Body of pancreas (tissue), 4 donors: ENCODE measurements at regions not wholly inside any gene's neighbourhood (a gene's known extent, or its start where the extent isn't known, plus 50 kb on each side); places are given as distances from the start of the nearest gene placed in this dataset.
"Not testable (repeated sequence)": the region's sequence is repeated elsewhere in the genome, so short reads cannot be mapped to it uniquely, and the experiment has no call there.

ENCODE experiments used
- ATAC-seq: fragments of 150-250 bp; one replicate; pipeline ENCODE4 v1.9.1; 2016
- DNase-seq, 4 donors: peaks; one replicate each; pipeline ENCODE4 v3.0.0-alpha.2; 2019
- H3K27ac ChIP-seq, 4 donors: fragments of 200-600 bp; sonication (generic); 1 replicate in 3 of 4; 2 replicates in 1 of 4; pipeline versions ENCODE4 v1.5.1 to v1.6.1; 2016 to 2019; ENCODE audit warnings: mild to moderate bottlenecking in 1 of 4, mixed read lengths in 1 of 4, moderate library complexity in 1 of 4
- H3K27me3 ChIP-seq, 2 donors: fragments of 200-600 bp; sonication (generic); one replicate each; pipeline ENCODE4 v1.6.0; 2016; ENCODE audit warnings: mild to moderate bottlenecking in 1 of 2
- H3K36me3 ChIP-seq, 2 donors: fragments of 200-600 bp; sonication (generic); replicated peaks in 1 of 2; 2 replicates each; pipeline ENCODE4 v1.5.1; 2016; ENCODE audit warnings: low read depth in 2 of 2; ENCODE audit not compliant: insufficient read depth in 1 of 2
- H3K4me1 ChIP-seq: fragments of 200-600 bp; sonication (generic); one replicate; pipeline ENCODE4 v1.6.0; 2016
- H3K4me3 ChIP-seq, 2 donors: fragments of 200-600 bp; sonication (generic); 1 replicate in 1 of 2; 2 replicates in 1 of 2; pipeline ENCODE4 v1.5.1; 2016 to 2019
- H3K9me3 ChIP-seq, 3 donors: fragments of 200-600 bp; sonication (generic); 1 replicate in 2 of 3; 2 replicates in 1 of 3; pipeline ENCODE4 v1.5.1; 2016
- POLR2A ChIP-seq, 3 donors: fragments of 450-650 bp; IDR thresholded peaks; one replicate each; pipeline ENCODE4 v1.6.1; 2016; ENCODE audit warnings: antibody characterized with exemption in 3 of 3, mild to moderate bottlenecking in 2 of 3
- WGBS, 2 donors: methylation state at CpG; one replicate each; pipeline ENCODE4 v1.1.5; 2017; 5-methylcytosine and 5-hydroxymethylcytosine counted together
- intact Hi-C: fragments of 100-400 bp; cut with DNase I; formaldehyde crosslinking; loops from one replicate; pipeline ENCODE4 v1.15.1; 2023
- TF ChIP-seq, protein P1 (sequence below), 7 experiments: fragments of 450-650 bp in 4 of 7; fragments of 200-600 bp in 3 of 7; sonication (generic) in 3 of 7; IDR thresholded peaks; one replicate each; pipeline ENCODE4 v1.5.1; 2016 to 2019; ENCODE audit warnings: antibody characterized with exemption in 7 of 7

DNA sequence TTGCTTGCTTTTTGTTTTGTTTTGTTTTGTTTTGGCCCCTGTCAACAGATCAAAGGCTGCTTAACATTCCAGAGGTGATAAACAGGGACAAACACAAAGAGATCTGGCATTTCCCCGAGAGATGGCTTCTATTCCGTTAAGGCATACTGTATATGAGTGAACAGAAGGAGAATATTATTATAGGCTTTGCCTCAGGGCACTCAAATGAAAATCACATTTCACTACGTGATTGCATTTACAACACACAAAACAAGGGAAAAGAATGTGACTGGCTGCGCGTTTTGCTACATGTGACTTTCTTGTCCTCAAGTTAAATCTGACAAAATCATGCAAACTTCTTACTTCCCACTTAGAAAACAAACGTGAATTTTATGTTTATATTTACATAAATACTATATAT, 1037.9 kb upstream of the DDX18 start:
- H3K27ac ChIP-seq, result no peak overlapping the region
- TF ChIP-seq POLR2A (IDR thresholded peaks at IDR 0.05), result no peak
- TF ChIP-seq, protein P1, sequence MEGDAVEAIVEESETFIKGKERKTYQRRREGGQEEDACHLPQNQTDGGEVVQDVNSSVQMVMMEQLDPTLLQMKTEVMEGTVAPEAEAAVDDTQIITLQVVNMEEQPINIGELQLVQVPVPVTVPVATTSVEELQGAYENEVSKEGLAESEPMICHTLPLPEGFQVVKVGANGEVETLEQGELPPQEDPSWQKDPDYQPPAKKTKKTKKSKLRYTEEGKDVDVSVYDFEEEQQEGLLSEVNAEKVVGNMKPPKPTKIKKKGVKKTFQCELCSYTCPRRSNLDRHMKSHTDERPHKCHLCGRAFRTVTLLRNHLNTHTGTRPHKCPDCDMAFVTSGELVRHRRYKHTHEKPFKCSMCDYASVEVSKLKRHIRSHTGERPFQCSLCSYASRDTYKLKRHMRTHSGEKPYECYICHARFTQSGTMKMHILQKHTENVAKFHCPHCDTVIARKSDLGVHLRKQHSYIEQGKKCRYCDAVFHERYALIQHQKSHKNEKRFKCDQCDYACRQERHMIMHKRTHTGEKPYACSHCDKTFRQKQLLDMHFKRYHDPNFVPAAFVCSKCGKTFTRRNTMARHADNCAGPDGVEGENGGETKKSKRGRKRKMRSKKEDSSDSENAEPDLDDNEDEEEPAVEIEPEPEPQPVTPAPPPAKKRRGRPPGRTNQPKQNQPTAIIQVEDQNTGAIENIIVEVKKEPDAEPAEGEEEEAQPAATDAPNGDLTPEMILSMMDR (IDR thresholded peaks at IDR 0.05), result no peak
- intact Hi-C loops, result no loop called here
- no peaks in the 10 kb centered on the region for H3K36me3 ChIP-seq
- no peak for ATAC-seq
- 63 to 65% methylated on average over 6 of the region's 6 CpGs for WGBS, 2 donors
- DNase-seq, result no peak
- H3K9me3 ChIP-seq, result no peaks in the 10 kb centered on the region
- no peaks in the 10 kb centered on the region for H3K27me3 ChIP-seq
- H3K4me3 ChIP-seq, result no peak overlapping the region
- no peaks in the 10 kb centered on the region for H3K4me1 ChIP-seq

DNA sequence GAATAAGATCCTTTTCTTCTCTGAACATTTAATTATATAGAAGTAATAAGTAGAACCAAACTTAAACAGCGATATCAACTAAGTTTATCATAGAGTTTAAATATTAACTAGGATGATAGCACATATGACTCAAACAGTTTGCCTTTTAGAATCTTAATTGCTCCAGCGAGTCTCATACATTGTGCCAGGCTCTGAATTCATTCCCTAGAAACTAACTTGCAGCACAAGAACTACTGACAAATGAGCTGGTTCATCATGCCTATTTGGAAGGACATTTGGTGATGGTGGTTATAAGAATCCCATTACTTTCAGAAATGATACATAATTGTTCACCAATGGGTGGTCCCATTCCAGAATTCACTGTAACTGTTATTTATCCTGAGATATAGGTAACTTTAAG, 1026.6 kb upstream of the DDX18 start:
- DNase-seq (no peak), ATAC-seq (no peak)
- no peaks in the 10 kb centered on the region for H3K4me1 ChIP-seq
- intact Hi-C loops, result no loop called here
- no peak overlapping the region for H3K27ac ChIP-seq
- WGBS, 2 donors, result 17 to 19% methylated on average over 2 of the region's 2 CpGs
- no peak overlapping the region for H3K4me3 ChIP-seq
- no peaks in the 10 kb centered on the region for H3K27me3 ChIP-seq
- TF ChIP-seq POLR2A (IDR thresholded peaks at IDR 0.05), result no peak
- TF ChIP-seq, protein P1 (IDR thresholded peaks at IDR 0.05), result no peak
- H3K36me3 ChIP-seq, result no peaks in the 10 kb centered on the region
- H3K9me3 ChIP-seq, result no peaks in the 10 kb centered on the region

DNA sequence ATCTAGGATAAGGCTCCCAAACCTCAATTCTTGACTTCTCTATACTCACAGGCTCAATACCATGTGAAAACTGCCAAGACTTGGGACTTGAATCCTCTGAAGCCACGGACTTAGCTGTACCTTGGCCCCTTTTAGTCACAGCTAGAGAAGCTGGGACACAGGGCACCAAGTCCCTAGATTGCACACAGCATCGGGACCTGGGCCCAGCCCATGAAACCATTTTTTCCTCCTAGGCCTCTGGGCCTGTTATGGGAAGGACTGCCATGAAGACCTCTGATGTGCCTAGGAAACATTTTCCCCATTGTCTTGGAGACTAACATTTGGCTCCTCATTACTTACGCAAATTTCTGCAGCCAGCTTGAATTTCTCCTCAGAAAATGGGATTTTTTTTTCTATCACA, 1011.8 kb upstream of the DDX18 start:
- DNase-seq (no peak), ATAC-seq (no peak)
- Histone ChIP-seq H3K36me3 (no peaks in the 10 kb centered on the region), H3K4me3 (no peak overlapping the region), H3K27me3 (no peaks in the 10 kb centered on the region), H3K4me1 (no peaks in the 10 kb centered on the region), H3K27ac (no peak overlapping the region), H3K9me3 (peaks cover 0 to 9% (median 0%) of the 10 kb centered on the region in 3 donors)
- TF ChIP-seq POLR2A (IDR thresholded peaks at IDR 0.05), result no peak
- TF ChIP-seq, protein P1 (IDR thresholded peaks at IDR 0.05), result no peak
- 58 to 60% methylated on average over 3 of the region's 3 CpGs for WGBS, 2 donors
- intact Hi-C loops, result no loop called here

DNA sequence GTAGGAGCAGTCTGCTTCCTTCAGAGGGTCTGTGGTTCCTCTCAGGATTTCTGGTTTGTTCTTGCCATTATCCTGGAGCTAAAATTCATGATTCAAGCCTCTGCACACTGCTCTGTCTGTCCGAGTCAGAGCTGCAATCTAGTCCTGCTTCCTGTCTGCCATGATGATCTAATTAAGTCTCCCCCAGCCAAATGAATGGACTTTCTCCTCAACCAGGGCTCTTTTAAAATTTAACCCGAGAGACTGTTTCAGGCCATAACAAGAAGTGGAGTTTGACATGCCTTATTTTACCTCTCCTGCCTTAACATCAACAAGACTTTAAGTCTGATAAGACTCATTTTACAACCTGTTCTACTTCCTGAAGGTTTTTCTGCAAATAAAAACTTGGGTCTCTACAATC, 1009.6 kb upstream of the DDX18 start:
- no peak overlapping the region for H3K27ac ChIP-seq
- no peak overlapping the region for H3K4me3 ChIP-seq
- WGBS, 2 donors, result 39 to 41% methylated on average over 2 of the region's 2 CpGs
- no peaks in the 10 kb centered on the region for H3K36me3 ChIP-seq
- intact Hi-C loops, result no loop called here
- ATAC-seq, result no peak
- H3K27me3 ChIP-seq, result no peaks in the 10 kb centered on the region
- no peak for DNase-seq
- no peak for TF ChIP-seq POLR2A (IDR thresholded peaks at IDR 0.05)
- TF ChIP-seq, protein P1 (IDR thresholded peaks at IDR 0.05), result no peak
- peaks cover 0 to 9% (median 0%) of the 10 kb centered on the region in 3 donors for H3K9me3 ChIP-seq
- H3K4me1 ChIP-seq, result no peaks in the 10 kb centered on the region

DNA sequence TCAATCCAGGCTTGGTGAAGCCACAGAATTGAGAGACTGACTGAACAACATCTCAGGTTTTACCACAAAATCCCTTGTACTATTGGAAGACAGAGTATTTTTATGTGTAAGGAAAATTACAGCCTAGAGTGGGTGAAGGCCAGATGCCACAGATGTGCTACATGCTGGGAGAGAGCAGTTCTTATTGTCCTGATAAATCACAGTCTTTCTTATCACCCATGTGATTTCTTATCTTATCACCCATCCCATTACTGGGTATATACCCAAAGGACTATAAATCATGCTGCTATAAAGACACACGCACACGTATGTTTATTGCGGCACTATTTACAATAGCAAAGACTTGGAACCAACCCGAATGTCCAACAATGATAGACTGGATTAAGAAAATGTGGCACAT, 1008.0 kb upstream of the DDX18 start:
- DNase-seq, H3K9me3 ChIP-seq, H3K4me1 ChIP-seq, intact Hi-C loops, H3K36me3 ChIP-seq, ATAC-seq, H3K27ac ChIP-seq, H3K4me3 ChIP-seq, H3K27me3 ChIP-seq: not testable (repeated sequence)
- 72 to 95% methylated on average over 4 of the region's 4 CpGs for WGBS, 2 donors
